Muscle of leg (tissue), 3 donors: ENCODE measurements at regions not wholly inside any gene's neighbourhood (a gene's known extent, or its start where the extent isn't known, plus 50 kb on each side); places are given as distances from the start of the nearest gene placed in this dataset.

ENCODE experiments used
- DNase-seq: peaks from one replicate; pipeline ENCODE4 v3.0.0; 2013
- H3K27ac ChIP-seq: one replicate; pipeline ENCODE4 v1.5.1; 2013; ENCODE audit warnings: mild to moderate bottlenecking, low read length, control low read depth
- H3K27me3 ChIP-seq: one replicate; pipeline ENCODE4 v1.6.1; 2013; ENCODE audit warnings: low read length; ENCODE audit not compliant: control insufficient read depth, insufficient read depth
- H3K36me3 ChIP-seq: one replicate; pipeline ENCODE4 v1.6.1; 2013; ENCODE audit warnings: low read length; ENCODE audit not compliant: control insufficient read depth, insufficient read depth
- H3K4me1 ChIP-seq: one replicate; pipeline ENCODE4 v1.6.1; 2013; ENCODE audit warnings: low read length; ENCODE audit not compliant: control insufficient read depth, insufficient read depth
- H3K4me3 ChIP-seq: one replicate; pipeline ENCODE4 v1.5.1; 2013; ENCODE audit warnings: low read length, control low read depth
- H3K9me3 ChIP-seq: replicated peaks from 2 replicates; pipeline ENCODE4 v1.6.1; 2013; ENCODE audit warnings: low read depth, low read length; ENCODE audit not compliant: control insufficient read depth
- WGBS: methylation state at CpG from one replicate; pipeline ENCODE4 v1.1.5; 2013; ENCODE audit warnings: missing lambda C conversion rate; ENCODE audit not compliant: insufficient coverage; 5-methylcytosine and 5-hydroxymethylcytosine counted together

GRCh38 chr3:76231258-76231657 lies 445.9 kb upstream of the ZNF717 start:
- no peaks in the 10 kb centered on the region for H3K9me3 ChIP-seq
- no peaks in the 10 kb centered on the region for H3K27me3 ChIP-seq
- no peaks in the 10 kb centered on the region for H3K4me1 ChIP-seq
- no peak for DNase-seq
- H3K36me3 ChIP-seq, result no peaks in the 10 kb centered on the region
- 100% methylated on average over 1 of the region's 4 CpGs for WGBS
- no peak overlapping the region for H3K27ac ChIP-seq
- no peak overlapping the region for H3K4me3 ChIP-seq

DNA sequence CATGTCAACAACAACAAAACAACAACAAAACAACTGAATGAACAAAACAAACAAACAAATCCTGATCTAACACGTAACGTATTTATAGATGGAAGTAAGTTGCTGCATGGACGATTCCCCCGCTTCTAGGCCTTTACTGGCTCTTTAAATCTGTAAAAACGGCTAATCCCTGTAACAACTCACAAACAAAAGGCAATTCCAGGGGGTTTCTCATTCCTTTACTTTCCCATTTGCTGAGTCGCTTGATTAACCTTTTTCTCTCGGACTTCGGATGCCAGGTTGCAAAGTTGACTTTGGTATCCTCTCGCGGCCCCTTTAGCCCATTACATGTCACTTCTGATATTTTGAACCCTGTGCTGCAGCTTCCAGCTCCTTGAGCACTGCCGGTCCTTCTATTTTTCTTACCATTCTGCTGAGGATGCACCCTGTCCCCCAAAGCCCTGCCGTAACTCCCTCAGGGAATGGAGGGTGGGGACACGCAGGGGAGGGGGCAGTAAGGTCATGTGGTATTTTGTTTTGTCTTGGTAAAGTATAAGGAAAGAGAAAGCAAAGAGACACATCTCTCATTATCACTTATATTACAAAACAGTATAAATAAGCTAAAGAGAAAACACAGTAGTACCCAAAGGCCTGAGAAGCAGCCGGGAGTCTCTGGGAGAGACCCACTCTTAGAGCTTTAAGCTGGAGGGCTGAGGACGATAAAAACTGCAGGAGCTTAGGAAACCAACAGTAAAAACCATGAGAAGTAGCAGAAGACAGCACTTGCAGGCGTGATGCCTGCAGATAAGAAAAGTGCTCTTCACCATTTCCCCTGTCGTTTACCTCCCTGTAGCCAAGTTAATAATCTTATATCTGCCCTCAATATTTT lies 457.8 kb upstream of the ZNF717 start:
- 88% methylated on average over 11 of the region's 17 CpGs for WGBS
- H3K27ac ChIP-seq, result no peak overlapping the region
- no peak for DNase-seq

GRCh38 chr3:76245073-76245472 lies 459.7 kb upstream of the ZNF717 start:
- no peaks in the 10 kb centered on the region for H3K27me3 ChIP-seq
- H3K4me1 ChIP-seq, result no peaks in the 10 kb centered on the region
- no peaks in the 10 kb centered on the region for H3K36me3 ChIP-seq
- no peak for DNase-seq
- whole genome bisulfite sequencing, result 100% methylated on average over 1 of the region's 2 CpGs
- no peaks in the 10 kb centered on the region for H3K9me3 ChIP-seq
- H3K27ac ChIP-seq, result no peak overlapping the region
- no peak overlapping the region for H3K4me3 ChIP-seq

More for the DNA sequence above, 457.8 kb upstream of the ZNF717 start:
- Histone ChIP-seq H3K36me3 (no peaks in the 10 kb centered on the region), H3K4me1 (no peaks in the 10 kb centered on the region), H3K9me3 (no peaks in the 10 kb centered on the region), H3K4me3 (no peak overlapping the region), H3K27me3 (no peaks in the 10 kb centered on the region)

GRCh38 chr3:76245622-76246021 lies 460.3 kb upstream of the ZNF717 start:
- no peak overlapping the region for H3K27ac ChIP-seq
- no peaks in the 10 kb centered on the region for H3K27me3 ChIP-seq
- no peak overlapping the region for H3K4me3 ChIP-seq
- DNase-seq, result no peak
- no peaks in the 10 kb centered on the region for H3K4me1 ChIP-seq
- no peaks in the 10 kb centered on the region for H3K36me3 ChIP-seq
- H3K9me3 ChIP-seq, result no peaks in the 10 kb centered on the region

DNA sequence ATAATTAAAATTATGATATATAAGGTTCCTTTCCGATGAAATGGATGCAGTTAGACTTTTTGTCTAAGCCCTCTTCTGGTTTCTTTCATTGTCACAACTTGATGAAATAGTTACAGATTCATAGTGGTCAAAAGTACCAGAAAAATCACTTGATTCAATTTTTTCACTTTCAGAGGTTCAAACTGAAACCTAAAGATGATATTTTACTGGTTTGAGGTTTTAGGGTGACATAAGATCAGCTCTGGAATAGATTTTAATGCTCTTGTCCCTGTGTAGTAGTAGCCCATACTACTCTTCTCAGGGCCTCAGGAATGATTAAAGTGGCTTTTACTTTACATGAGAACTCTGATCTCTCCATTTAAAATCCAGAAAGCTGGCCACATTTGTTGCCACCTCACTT lies 479.1 kb upstream of the ZNF717 start:
- H3K4me1 ChIP-seq, result no peaks in the 10 kb centered on the region
- no peaks in the 10 kb centered on the region for H3K36me3 ChIP-seq
- H3K27ac ChIP-seq, result no peak overlapping the region
- no peaks in the 10 kb centered on the region for H3K27me3 ChIP-seq
- no peak for DNase-seq
- WGBS, result no CpG with 5 or more reads among the region's 1 CpG
- H3K4me3 ChIP-seq, result no peak overlapping the region
- no peaks in the 10 kb centered on the region for H3K9me3 ChIP-seq

DNA sequence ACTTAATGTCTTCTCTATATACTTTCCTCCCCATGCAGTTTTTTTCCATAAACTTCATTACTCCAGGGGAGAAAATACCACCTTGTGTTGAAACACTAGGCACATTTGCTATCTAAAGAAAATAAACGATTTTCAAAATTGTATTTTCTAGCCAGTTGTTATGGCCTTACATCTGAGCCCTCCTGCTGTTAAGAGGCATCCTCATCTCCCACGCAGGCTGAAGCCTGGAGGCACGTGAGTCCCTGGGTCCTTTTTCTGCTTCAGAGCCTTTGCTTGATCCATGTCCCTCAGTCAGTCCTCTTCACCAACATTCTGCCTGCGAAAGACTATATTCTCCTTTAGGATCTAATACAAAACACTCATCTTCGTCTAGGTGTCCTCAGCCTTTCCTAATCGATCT lies 479.6 kb upstream of the ZNF717 start:
- no peaks in the 10 kb centered on the region for H3K36me3 ChIP-seq
- H3K4me3 ChIP-seq, result no peak overlapping the region
- no peak for DNase-seq
- H3K27me3 ChIP-seq, result no peaks in the 10 kb centered on the region
- no peak overlapping the region for H3K27ac ChIP-seq
- H3K9me3 ChIP-seq, result no peaks in the 10 kb centered on the region
- WGBS, result 63% methylated on average over 3 of the region's 6 CpGs
- no peaks in the 10 kb centered on the region for H3K4me1 ChIP-seq

GRCh38 chr3:76266511-76266910 lies 481.2 kb upstream of the ZNF717 start:
- WGBS, result 40% methylated on average over 1 of the region's 1 CpG
- no peaks in the 10 kb centered on the region for H3K36me3 ChIP-seq
- no peak for DNase-seq
- H3K27ac ChIP-seq, result no peak overlapping the region
- no peak overlapping the region for H3K4me3 ChIP-seq
- no peaks in the 10 kb centered on the region for H3K4me1 ChIP-seq
- no peaks in the 10 kb centered on the region for H3K27me3 ChIP-seq
- H3K9me3 ChIP-seq, result no peaks in the 10 kb centered on the region

- H3K27me3 ChIP-seq, result no peaks in the 10 kb centered on the region
- no peak overlapping the region for H3K4me3 ChIP-seq
- no peaks in the 10 kb centered on the region for H3K9me3 ChIP-seq
- WGBS, result 71% methylated on average over 2 of the region's 4 CpGs
- H3K4me1 ChIP-seq, result no peaks in the 10 kb centered on the region
- no peaks in the 10 kb centered on the region for H3K36me3 ChIP-seq
- no peak for DNase-seq
- H3K27ac ChIP-seq, result no peak overlapping the region
These were observed 482.6 kb upstream of the ZNF717 start for GRCh38 chr3:76267851-76268380.

DNA sequence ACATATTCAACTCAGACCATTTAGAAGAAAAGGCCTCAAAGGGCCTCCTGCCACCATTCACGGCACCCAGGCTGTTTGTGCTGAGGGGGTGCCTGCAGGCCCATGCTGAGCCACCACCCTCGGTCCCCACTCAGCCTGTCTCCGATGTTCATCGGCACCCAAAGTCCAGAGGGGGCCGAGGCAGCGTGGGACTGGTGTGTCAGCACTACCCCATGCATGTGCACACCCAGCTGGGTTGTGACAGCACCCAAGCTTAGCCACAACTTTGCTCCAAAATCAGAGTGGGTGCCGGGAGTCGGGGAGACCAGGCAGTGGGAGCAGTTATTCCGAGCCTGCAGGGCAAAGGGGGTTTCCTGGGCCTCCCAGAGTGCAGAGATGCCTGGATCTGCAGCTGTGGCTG lies 508.5 kb upstream of the ZNF717 start:
- Histone ChIP-seq H3K27ac (no peak overlapping the region), H3K4me3 (no peak overlapping the region), H3K4me1 (no peaks in the 10 kb centered on the region), H3K36me3 (no peaks in the 10 kb centered on the region), H3K9me3 (no peaks in the 10 kb centered on the region), H3K27me3 (no peaks in the 10 kb centered on the region)
- 95% methylated on average over 9 of the region's 9 CpGs for WGBS
- DNase-seq, result no peak

DNA sequence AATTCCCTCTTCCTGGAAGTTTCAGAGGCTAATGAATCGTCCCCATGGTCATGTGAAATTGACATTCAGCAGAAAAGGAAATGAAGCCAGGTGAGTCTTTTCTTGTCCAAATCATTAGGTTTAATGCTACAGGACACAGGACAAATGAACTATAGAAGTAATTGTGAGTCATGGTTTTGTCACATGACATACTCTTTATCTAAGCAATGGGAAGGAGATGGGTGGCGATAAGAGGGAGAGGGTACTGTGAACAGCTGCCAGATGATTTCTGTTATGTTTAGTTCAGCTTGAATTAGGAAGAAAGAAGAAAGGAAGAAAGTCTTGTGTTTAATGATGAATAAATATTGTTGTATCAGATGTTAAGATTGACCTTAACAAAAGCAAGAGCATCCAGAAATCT lies 515.4 kb upstream of the ZNF717 start:
- no peaks in the 10 kb centered on the region for H3K4me1 ChIP-seq
- no peaks in the 10 kb centered on the region for H3K27me3 ChIP-seq
- no peak for DNase-seq
- no peaks in the 10 kb centered on the region for H3K9me3 ChIP-seq
- no peaks in the 10 kb centered on the region for H3K36me3 ChIP-seq
- 71% methylated on average over 1 of the region's 2 CpGs for WGBS
- H3K27ac ChIP-seq, result no peak overlapping the region
- H3K4me3 ChIP-seq, result no peak overlapping the region
